IPS-NIHi7 (cell line): ENCODE measurements at regions not wholly inside any gene's neighbourhood (a gene's known extent, or its start where the extent isn't known, plus 50 kb on each side); places are given as distances from the start of the nearest gene placed in this dataset.

Experiments used
- DNase-seq: peaks from one replicate; pipeline ENCODE4 v3.0.0; 2012; ENCODE audit warnings: mixed read lengths; ENCODE audit errors: extremely low spot score

GRCh38 chr2:120828829-120829632 is 93.4 kb downstream of the GLI2 start:
- DNase-seq = no peak

- DNase-seq = no peak
Observed at GRCh38 chr2:120829633-120830025, 94.0 kb downstream of the GLI2 start.

- no peak for DNase-seq
Observed at GRCh38 chr2:120830096-120830830, 94.6 kb downstream of the GLI2 start.

GRCh38 chr2:120831086-120831485 is 95.4 kb downstream of the GLI2 start:
- no peak for DNase-seq

GRCh38 chr2:120831891-120832290 is 96.2 kb downstream of the GLI2 start:
- no peak for DNase-seq

- DNase-seq = no peak
Observed at GRCh38 chr2:120832296-120833070, 96.8 kb downstream of the GLI2 start.

- DNase-seq = no peak
Observed at GRCh38 chr2:120833127-120833675, 97.5 kb downstream of the GLI2 start.

GRCh38 chr2:120834206-120834605 is 98.5 kb downstream of the GLI2 start:
- no peak for DNase-seq

GRCh38 chr2:120836281-120836680 is 100.6 kb downstream of the GLI2 start:
- DNase-seq = no peak

GRCh38 chr2:120840795-120841487 is 105.3 kb downstream of the GLI2 start:
- no peak for DNase-seq

GRCh38 chr2:120842456-120843439 is 107.1 kb downstream of the GLI2 start:
- no peak for DNase-seq

GRCh38 chr2:120844070-120844738 is 108.5 kb downstream of the GLI2 start:
- DNase-seq = no peak

- no peak for DNase-seq
Observed at GRCh38 chr2:120845277-120845676, 109.6 kb downstream of the GLI2 start.

GRCh38 chr2:120846406-120847095 is 110.9 kb downstream of the GLI2 start:
- no peak for DNase-seq

- DNase-seq = no peak
Observed at GRCh38 chr2:120847700-120848321, 112.1 kb downstream of the GLI2 start.

- no peak for DNase-seq
Observed at GRCh38 chr2:120849278-120849677, 113.6 kb downstream of the GLI2 start.

GRCh38 chr2:120850551-120850950 is 114.9 kb downstream of the GLI2 start:
- no peak for DNase-seq

GRCh38 chr2:120851116-120851773 is 115.6 kb downstream of the GLI2 start:
- no peak for DNase-seq
